Psoas muscle (tissue), 7 donors: ENCODE measurements at regions not wholly inside any gene's neighbourhood (a gene's known extent, or its start where the extent isn't known, plus 50 kb on each side); places are given as distances from the start of the nearest gene placed in this dataset.

Experiments
- ATAC-seq, 4 donors: fragments of 200-7000 bp; cut with Tn5 transposase; one replicate each; pipeline ENCODE4 v1.9.1; 2020; ENCODE audit warnings: moderate library complexity in 3 of 4, mild to moderate bottlenecking in 2 of 4
- DNase-seq, 2 donors: peaks; one replicate each; pipeline ENCODE4 v3.0.0-alpha.2; 2020
- H3K27ac ChIP-seq: fragments of 200-600 bp; one replicate; pipeline ENCODE4 v1.8.0; 2022
- H3K27me3 ChIP-seq, 3 donors: fragments of 200-600 bp in 1 of 3; one replicate each; pipeline versions ENCODE4 v1.6.1 to v1.8.0; 2013 to 2022; ENCODE audit warnings: low read length in 2 of 3, mild to moderate bottlenecking in 2 of 3, moderate library complexity in 1 of 3; ENCODE audit not compliant: insufficient read depth in 3 of 3
- H3K36me3 ChIP-seq, 2 donors: fragments of 200-600 bp in 1 of 2; one replicate each; pipeline versions ENCODE4 v1.6.1 to v1.8.0; 2013 to 2022; ENCODE audit warnings: low read depth in 1 of 2, mild to moderate bottlenecking in 1 of 2, moderate library complexity in 1 of 2; ENCODE audit not compliant: insufficient read depth in 1 of 2
- H3K4me1 ChIP-seq: fragments of 200-600 bp; one replicate; pipeline ENCODE4 v1.8.0; 2022
- H3K4me3 ChIP-seq: fragments of 200-600 bp; one replicate; pipeline ENCODE4 v1.8.0; 2022; ENCODE audit warnings: mild to moderate bottlenecking
- H3K9me3 ChIP-seq: fragments of 200-600 bp; one replicate; pipeline ENCODE4 v1.8.0; 2022
- WGBS, 3 donors: extraction: QIAGEN DNeasy Blood & Tissue Kit; methylation state at CpG; one replicate each; pipeline versions ENCODE4 v1.1.6 to v1.1.7; 2013; 5-methylcytosine and 5-hydroxymethylcytosine counted together
- intact Hi-C, 2 donors: fragments of 100-400 bp; cut with DNase I; formaldehyde crosslinking; loops; one replicate each; pipeline versions ENCODE4 v1.11.0 to v1.14.2; 2022
- TF ChIP-seq, protein P1 (sequence below): fragments of 200-600 bp; IDR thresholded peaks from one replicate; pipeline ENCODE4 v1.8.0; 2022; ENCODE audit warnings: antibody characterized with exemption
- donor health status: healthy with polysubstance abuse.
- donor health status: DM: no; HTN: no; CAD: no; lungs with moderate emphysema.
- donor health status: Bipolar disorder and iron deficiency.
- donor health status: healthy.
- donor health status: DM: yes; HTN: yes; CAD: no.
- donor health status: DM: no; HTN: no; CAD: no.
- donor health status: DM: yes; HTN: yes; CAD: no.

DNA sequence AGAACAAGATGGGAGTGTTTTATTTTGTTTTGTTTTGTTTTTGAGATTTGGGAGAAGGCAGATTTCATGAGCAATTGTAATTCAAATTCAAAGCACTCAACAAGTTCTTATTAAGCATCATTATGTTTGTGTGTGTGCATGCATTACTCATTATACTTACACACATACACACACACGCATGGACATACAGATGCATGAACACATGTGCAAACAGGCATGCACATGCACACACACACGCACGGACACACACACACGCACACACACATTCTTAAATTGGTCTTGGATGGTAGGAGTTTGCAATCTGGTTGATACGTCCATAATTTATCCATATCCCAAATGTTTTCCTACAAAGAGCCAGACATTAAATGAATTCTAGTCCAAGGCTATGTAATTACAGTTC is 702.8 kb downstream of the INHBA start:
- Histone ChIP-seq H3K27me3 (no peaks in the 10 kb centered on the region), H3K4me1 (no peaks in the 10 kb centered on the region), H3K9me3 (no peaks in the 10 kb centered on the region), H3K4me3 (no peak overlapping the region), H3K36me3 (no peaks in the 10 kb centered on the region), H3K27ac (no peak overlapping the region)
- no peak for DNase-seq
- intact Hi-C loops, result no loop called here
- 90 to 93% (median 90%) methylated on average over 5 of the region's 5 CpGs for WGBS, 3 donors
- ATAC-seq, result no peak
- TF ChIP-seq, protein P1, sequence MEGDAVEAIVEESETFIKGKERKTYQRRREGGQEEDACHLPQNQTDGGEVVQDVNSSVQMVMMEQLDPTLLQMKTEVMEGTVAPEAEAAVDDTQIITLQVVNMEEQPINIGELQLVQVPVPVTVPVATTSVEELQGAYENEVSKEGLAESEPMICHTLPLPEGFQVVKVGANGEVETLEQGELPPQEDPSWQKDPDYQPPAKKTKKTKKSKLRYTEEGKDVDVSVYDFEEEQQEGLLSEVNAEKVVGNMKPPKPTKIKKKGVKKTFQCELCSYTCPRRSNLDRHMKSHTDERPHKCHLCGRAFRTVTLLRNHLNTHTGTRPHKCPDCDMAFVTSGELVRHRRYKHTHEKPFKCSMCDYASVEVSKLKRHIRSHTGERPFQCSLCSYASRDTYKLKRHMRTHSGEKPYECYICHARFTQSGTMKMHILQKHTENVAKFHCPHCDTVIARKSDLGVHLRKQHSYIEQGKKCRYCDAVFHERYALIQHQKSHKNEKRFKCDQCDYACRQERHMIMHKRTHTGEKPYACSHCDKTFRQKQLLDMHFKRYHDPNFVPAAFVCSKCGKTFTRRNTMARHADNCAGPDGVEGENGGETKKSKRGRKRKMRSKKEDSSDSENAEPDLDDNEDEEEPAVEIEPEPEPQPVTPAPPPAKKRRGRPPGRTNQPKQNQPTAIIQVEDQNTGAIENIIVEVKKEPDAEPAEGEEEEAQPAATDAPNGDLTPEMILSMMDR, result no peak

DNA sequence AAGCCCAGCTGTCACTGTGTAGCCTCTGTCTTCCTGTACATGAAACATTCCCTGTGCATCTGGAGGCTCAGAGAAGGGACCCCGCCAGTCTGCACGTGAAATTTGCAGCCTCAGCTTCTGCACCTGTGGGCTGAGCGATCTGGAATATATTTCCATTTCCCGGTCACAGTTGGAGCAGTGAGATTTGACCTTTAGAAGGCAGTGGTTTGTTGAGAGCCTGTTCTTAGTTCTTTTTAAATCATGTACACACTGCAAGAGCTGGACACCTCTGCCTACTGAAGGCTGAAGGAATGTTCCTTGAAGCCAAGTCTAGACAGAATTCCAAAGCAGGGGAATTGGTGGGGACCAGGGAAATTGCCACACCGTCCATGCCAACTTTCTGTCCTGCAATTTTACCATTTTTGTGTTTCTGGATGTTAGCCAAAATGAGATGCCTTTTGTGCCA is 706.6 kb downstream of the INHBA start:
- DNase-seq, result no peak
- Histone ChIP-seq H3K4me1 (no peaks in the 10 kb centered on the region), H3K4me3 (no peak overlapping the region), H3K27me3 (no peaks in the 10 kb centered on the region), H3K9me3 (no peaks in the 10 kb centered on the region), H3K36me3 (no peaks in the 10 kb centered on the region), H3K27ac (no peak overlapping the region)
- TF ChIP-seq, protein P1, result no peak
- no peak for ATAC-seq
- intact Hi-C loops, result no loop called here
- WGBS, 3 donors, result 9 to 11% (median 10%) methylated on average over 5 of the region's 5 CpGs

DNA sequence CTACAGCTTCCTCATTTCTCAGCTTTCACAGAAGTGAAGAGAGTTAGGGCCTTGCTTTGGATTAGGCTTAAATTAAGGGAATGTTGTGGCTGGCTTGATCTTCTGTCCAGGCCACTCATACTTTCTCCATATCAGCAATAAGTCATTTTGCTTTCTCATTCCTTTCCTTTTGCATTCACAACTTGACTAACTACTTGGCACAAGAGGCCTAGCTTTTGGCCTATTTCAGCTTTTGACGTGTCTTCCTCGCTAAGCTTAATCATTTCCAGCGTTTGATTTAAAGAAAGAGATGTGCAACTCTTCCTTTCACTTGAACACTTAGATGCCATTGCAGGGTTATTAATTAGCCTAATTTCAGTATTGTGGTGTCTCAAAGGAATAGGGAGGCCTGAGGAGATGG is 712.0 kb downstream of the INHBA start:
- 82 to 87% (median 86%) methylated on average over 3 of the region's 3 CpGs for WGBS, 3 donors
- Histone ChIP-seq H3K9me3 (no peaks in the 10 kb centered on the region), H3K27me3 (no peaks in the 10 kb centered on the region), H3K36me3 (no peaks in the 10 kb centered on the region), H3K4me3 (no peak overlapping the region), H3K27ac (no peak overlapping the region), H3K4me1 (no peaks in the 10 kb centered on the region)
- ATAC-seq (no peak), DNase-seq (no peak)
- intact Hi-C loops, result no loop called here
- TF ChIP-seq, protein P1, result no peak

DNA sequence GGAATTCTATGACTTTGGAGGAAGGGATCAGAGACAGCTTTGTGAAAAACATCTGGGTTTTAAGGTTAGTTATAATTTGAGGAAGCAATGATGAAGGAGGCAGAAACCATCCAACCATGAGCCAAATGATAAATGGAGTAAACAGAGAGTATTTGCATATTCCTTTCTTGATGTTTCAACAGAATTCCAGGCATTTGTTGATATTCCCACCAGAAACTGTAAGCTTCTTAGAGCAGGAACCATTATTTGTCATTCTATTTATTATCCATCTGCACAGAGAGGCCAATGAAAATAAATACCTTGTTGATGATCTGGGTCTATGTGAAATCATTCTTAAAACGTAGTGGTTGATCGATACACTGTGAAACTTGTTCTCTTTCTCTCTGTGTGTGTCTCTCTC is 715.3 kb downstream of the INHBA start:
- no peak overlapping the region for H3K27ac ChIP-seq
- TF ChIP-seq, protein P1, result no peak
- H3K27me3 ChIP-seq, result no peaks in the 10 kb centered on the region
- H3K9me3 ChIP-seq, result no peaks in the 10 kb centered on the region
- H3K4me1 ChIP-seq, result no peaks in the 10 kb centered on the region
- ATAC-seq (no peak), DNase-seq (no peak)
- WGBS, 3 donors, result 89 to 94% (median 92%) methylated on average over 2 of the region's 2 CpGs
- no peak overlapping the region for H3K4me3 ChIP-seq
- intact Hi-C loops, result no loop called here
- no peaks in the 10 kb centered on the region for H3K36me3 ChIP-seq

DNA sequence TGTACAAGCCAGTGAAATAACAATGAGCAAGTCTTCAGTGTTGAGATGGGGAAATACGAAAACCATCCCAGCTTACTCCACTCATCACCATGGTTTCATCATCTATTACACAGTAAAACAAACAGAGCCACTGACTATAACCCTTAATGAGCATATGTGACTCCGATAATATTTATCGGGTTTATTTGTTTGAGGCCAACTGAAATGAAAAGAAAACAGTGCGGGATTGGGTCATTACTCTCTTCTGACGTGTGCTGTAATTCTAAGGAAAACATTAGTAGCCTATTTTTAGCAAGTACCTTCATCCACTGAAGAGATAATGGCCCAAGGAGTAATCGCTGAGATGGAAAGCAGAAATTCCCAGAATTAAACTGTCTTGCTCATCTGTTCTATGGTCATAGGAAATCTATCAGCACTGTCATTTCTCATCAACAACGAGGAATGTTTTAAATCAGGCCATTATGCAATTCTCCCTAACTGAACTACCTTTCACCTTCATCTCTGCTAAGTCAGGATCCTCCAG is 716.5 kb downstream of the INHBA start:
- Histone ChIP-seq H3K36me3 (no peaks in the 10 kb centered on the region), H3K4me3 (no peak overlapping the region), H3K27ac (no peak overlapping the region), H3K9me3 (no peaks in the 10 kb centered on the region), H3K4me1 (no peaks in the 10 kb centered on the region), H3K27me3 (no peaks in the 10 kb centered on the region)
- no peak for DNase-seq
- peak in 1 of 4 donors; percentile 45 for ATAC-seq
- intact Hi-C loops, result no loop called here
- TF ChIP-seq, protein P1, result no peak
- 88 to 91% (median 88%) methylated on average over 7 of the region's 7 CpGs for WGBS, 3 donors
